ENCODE measurements at regions not wholly inside any gene's neighbourhood (a gene's known extent, or its start where the extent isn't known, plus 50 kb on each side); places are given as distances from the start of the nearest gene placed in this dataset.

DNA sequence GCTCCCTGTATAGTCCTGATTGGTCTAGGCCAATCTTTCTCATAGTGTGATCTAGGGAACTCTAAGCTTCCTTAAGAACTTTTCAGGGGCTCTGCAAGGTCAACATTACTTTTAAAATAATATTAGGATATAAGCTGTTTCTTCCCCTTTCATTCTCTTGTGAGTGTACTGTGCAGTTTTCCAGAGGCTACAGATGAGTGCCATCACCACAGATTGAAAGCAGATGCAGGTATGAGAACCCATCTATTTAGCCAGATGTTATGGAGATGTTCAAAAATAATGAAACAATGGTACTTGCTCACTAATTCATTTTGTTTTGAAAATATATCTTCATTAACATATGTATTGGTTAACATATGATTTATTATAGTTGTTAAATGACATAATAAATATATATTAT is 169.2 kb upstream of the SEMA3A start:
- no peaks in the 10 kb centered on the region for H3K36me3 ChIP-seq (ENCODE audit: low read depth, low read length)
- H3K4me2 ChIP-seq (ENCODE audit: low read length): no peak overlapping the region
- H3K79me2 ChIP-seq (ENCODE audit: low read length): no peaks in the 10 kb centered on the region
- H4K20me1 ChIP-seq (ENCODE audit: low read length): no peaks in the 10 kb centered on the region
- ChIA-PET POLR2A (ENCODE audit: unreplicated experiment) (no interaction called here), CTCF (no interaction called here)
- H2AFZ ChIP-seq (ENCODE audit: low read length): no peak overlapping the region
- DNase-seq: no peak
- H3K27ac ChIP-seq (ENCODE audit: low read length): no peak overlapping the region
- TF ChIP-seq EZH2phosphoT487 (IDR thresholded peaks at IDR 0.05; ENCODE audit: borderline replicate concordance, low read length) (no peak), EZH2 (IDR thresholded peaks at IDR 0.05; ENCODE audit: low read length, unreplicated experiment) (no peak)
- TF ChIP-seq, protein P1, sequence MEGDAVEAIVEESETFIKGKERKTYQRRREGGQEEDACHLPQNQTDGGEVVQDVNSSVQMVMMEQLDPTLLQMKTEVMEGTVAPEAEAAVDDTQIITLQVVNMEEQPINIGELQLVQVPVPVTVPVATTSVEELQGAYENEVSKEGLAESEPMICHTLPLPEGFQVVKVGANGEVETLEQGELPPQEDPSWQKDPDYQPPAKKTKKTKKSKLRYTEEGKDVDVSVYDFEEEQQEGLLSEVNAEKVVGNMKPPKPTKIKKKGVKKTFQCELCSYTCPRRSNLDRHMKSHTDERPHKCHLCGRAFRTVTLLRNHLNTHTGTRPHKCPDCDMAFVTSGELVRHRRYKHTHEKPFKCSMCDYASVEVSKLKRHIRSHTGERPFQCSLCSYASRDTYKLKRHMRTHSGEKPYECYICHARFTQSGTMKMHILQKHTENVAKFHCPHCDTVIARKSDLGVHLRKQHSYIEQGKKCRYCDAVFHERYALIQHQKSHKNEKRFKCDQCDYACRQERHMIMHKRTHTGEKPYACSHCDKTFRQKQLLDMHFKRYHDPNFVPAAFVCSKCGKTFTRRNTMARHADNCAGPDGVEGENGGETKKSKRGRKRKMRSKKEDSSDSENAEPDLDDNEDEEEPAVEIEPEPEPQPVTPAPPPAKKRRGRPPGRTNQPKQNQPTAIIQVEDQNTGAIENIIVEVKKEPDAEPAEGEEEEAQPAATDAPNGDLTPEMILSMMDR (conservative IDR thresholded peaks at IDR 0.05; ENCODE audit: low read depth, low read length): no peak
- H3F3A ChIP-seq (ENCODE audit: low read length, unreplicated experiment): no peaks in the 10 kb centered on the region
- no peaks in the 10 kb centered on the region for H3K27me3 ChIP-seq (ENCODE audit: low read length)
- no peaks in the 10 kb centered on the region for H3K9me3 ChIP-seq (ENCODE audit: low read length)
- peaks cover 18% of the 10 kb centered on the region for H3K4me1 ChIP-seq (ENCODE audit: insufficient read depth, low read length)
- H3K9ac ChIP-seq (ENCODE audit: low read length): no peak overlapping the region
- H3K9me2 ChIP-seq (replicated peaks; ENCODE audit: low read length): no peaks in the 10 kb centered on the region
- intact Hi-C loops (cut with micrococcal nuclease): loop anchor here (10.0 kb wide), 1 partner anchor 161 kb away; no protein-coding TSS in a partner anchor
- no TSS peak for BruUV-seq (replicated peaks)
- no peak for ATAC-seq
- H3K4me3 ChIP-seq (ENCODE audit: low read length): no peak overlapping the region

DNA sequence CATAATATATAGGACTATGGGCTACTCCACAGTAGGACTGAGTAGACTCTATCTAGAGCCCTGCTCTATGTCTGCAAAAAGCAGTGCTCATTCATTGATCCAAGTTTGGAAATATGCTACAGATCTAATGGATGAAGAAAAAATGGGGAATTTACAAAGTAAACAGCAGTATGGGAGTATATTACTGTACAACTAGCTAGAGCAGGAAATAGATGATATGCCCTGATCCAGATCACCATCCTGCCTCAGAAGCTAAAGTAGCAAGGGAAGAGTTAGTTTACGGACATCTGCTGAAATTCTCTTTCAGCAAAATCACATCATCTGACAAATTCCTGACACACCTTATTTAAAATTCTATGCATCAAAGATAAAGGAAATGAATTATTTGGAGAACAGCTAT is 168.2 kb upstream of the SEMA3A start:
- Histone ChIP-seq H2AFZ (ENCODE audit: low read length) (no peak overlapping the region), H3K36me3 (ENCODE audit: low read depth, low read length) (no peaks in the 10 kb centered on the region), H3K4me3 (ENCODE audit: low read length) (no peak overlapping the region), H3K9ac (ENCODE audit: low read length) (no peak overlapping the region), H3K4me1 (ENCODE audit: insufficient read depth, low read length) (peaks cover 18% of the 10 kb centered on the region), H4K20me1 (ENCODE audit: low read length) (no peaks in the 10 kb centered on the region), H3K79me2 (ENCODE audit: low read length) (no peaks in the 10 kb centered on the region), H3K9me3 (ENCODE audit: low read length) (no peaks in the 10 kb centered on the region), H3K27me3 (ENCODE audit: low read length) (no peaks in the 10 kb centered on the region), H3F3A (ENCODE audit: low read length, unreplicated experiment) (no peaks in the 10 kb centered on the region), H3K9me2 (replicated peaks; ENCODE audit: low read length) (no peaks in the 10 kb centered on the region), H3K4me2 (ENCODE audit: low read length) (no peak overlapping the region), H3K27ac (ENCODE audit: low read length) (no peak overlapping the region)
- intact Hi-C loops (cut with micrococcal nuclease): loop anchor here (10.0 kb wide), 1 partner anchor 162 kb away; no protein-coding TSS in a partner anchor
- DNase-seq: peak; percentile 4
- ChIA-PET CTCF (no interaction called here), POLR2A (ENCODE audit: unreplicated experiment) (no interaction called here)
- BruUV-seq (replicated peaks): no TSS peak
- peak; percentile 57 for ATAC-seq
- TF ChIP-seq EZH2phosphoT487 (IDR thresholded peaks at IDR 0.05; ENCODE audit: borderline replicate concordance, low read length) (no peak), EZH2 (IDR thresholded peaks at IDR 0.05; ENCODE audit: low read length, unreplicated experiment) (no peak)
- TF ChIP-seq, protein P1 (conservative IDR thresholded peaks at IDR 0.05; ENCODE audit: low read depth, low read length): no peak

DNA sequence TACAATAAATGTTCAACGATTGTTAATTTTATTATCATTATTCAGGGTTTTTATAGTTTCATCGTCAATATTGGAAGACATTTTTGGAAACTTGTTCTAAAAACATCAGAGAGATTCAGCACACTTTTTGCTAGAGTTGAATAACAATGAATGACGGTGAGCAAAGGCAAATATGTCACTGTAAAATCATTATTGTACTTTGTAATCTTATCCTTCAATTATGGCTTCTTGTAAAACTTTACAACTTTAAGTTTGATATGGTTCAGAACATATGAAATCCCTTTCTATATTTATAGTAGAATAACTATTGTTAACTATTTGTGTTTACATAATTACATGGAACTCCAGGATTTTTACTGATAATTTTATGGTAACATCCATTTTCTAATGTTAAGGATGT is 167.8 kb upstream of the SEMA3A start:
- Histone ChIP-seq H3F3A (ENCODE audit: low read length, unreplicated experiment) (no peaks in the 10 kb centered on the region), H3K79me2 (ENCODE audit: low read length) (no peaks in the 10 kb centered on the region), H3K4me1 (ENCODE audit: insufficient read depth, low read length) (peaks cover 18% of the 10 kb centered on the region), H3K9me3 (ENCODE audit: low read length) (no peaks in the 10 kb centered on the region), H3K9ac (ENCODE audit: low read length) (no peak overlapping the region), H2AFZ (ENCODE audit: low read length) (no peak overlapping the region), H3K36me3 (ENCODE audit: low read depth, low read length) (no peaks in the 10 kb centered on the region), H3K27ac (ENCODE audit: low read length) (no peak overlapping the region), H3K4me3 (ENCODE audit: low read length) (no peak overlapping the region), H3K4me2 (ENCODE audit: low read length) (no peak overlapping the region), H4K20me1 (ENCODE audit: low read length) (no peaks in the 10 kb centered on the region), H3K27me3 (ENCODE audit: low read length) (no peaks in the 10 kb centered on the region), H3K9me2 (replicated peaks; ENCODE audit: low read length) (no peaks in the 10 kb centered on the region)
- intact Hi-C loops (cut with micrococcal nuclease): loop anchor here (10.0 kb wide), 1 partner anchor 162 kb away; no protein-coding TSS in a partner anchor
- DNase-seq (no peak), ATAC-seq (peak; percentile 54)
- BruUV-seq (replicated peaks): no TSS peak
- ChIA-PET CTCF (no interaction called here), POLR2A (ENCODE audit: unreplicated experiment) (no interaction called here)
- TF ChIP-seq EZH2phosphoT487 (IDR thresholded peaks at IDR 0.05; ENCODE audit: borderline replicate concordance, low read length): no peak
- TF ChIP-seq, protein P1 (conservative IDR thresholded peaks at IDR 0.05; ENCODE audit: low read depth, low read length): no peak
- TF ChIP-seq EZH2 (IDR thresholded peaks at IDR 0.05; ENCODE audit: low read length, unreplicated experiment): no peak

All from PC-3 (cell line).